Progenitor cell of endocrine pancreas (in vitro differentiated cells): ENCODE measurements at regions not wholly inside any gene's neighbourhood (a gene's known extent, or its start where the extent isn't known, plus 50 kb on each side); places are given as distances from the start of the nearest gene placed in this dataset.

Experiments
- DNase-seq: peaks from one replicate; pipeline ENCODE4 v3.0.0; 2021; ENCODE audit warnings: low spot score; ENCODE audit not compliant: unreplicated experiment
- H3K27ac Mint-ChIP-seq: 2 replicates; pipeline ENCODE4 v1.8.0; 2021; ENCODE audit warnings: mild to moderate bottlenecking, moderate library complexity, mixed read lengths
- H3K27me3 Mint-ChIP-seq: 2 replicates; pipeline ENCODE4 v1.8.0; 2021; ENCODE audit warnings: mixed read lengths
- H3K36me3 Mint-ChIP-seq: 2 replicates; pipeline ENCODE4 v1.8.0; 2022; ENCODE audit warnings: mixed read lengths; ENCODE audit not compliant: insufficient read depth
- H3K4me1 Mint-ChIP-seq: 2 replicates; pipeline ENCODE4 v1.8.0; 2021; ENCODE audit warnings: low read depth, mixed read lengths
- H3K4me3 Mint-ChIP-seq: 2 replicates; pipeline ENCODE4 v1.8.0; 2021; ENCODE audit warnings: low read depth, mild to moderate bottlenecking, moderate library complexity, mixed read lengths
- H3K9me3 Mint-ChIP-seq: 2 replicates; pipeline ENCODE4 v1.8.0; 2021; ENCODE audit warnings: low read depth, mixed read lengths
- TF ChIP-seq, protein P1 (sequence below): fragments of 200-600 bp; sonication (generic); IDR thresholded peaks from one replicate; pipeline ENCODE4 v1.5.0; 2021; ENCODE audit warnings: antibody characterized with exemption, mild to moderate bottlenecking; ENCODE audit not compliant: unreplicated experiment

DNA sequence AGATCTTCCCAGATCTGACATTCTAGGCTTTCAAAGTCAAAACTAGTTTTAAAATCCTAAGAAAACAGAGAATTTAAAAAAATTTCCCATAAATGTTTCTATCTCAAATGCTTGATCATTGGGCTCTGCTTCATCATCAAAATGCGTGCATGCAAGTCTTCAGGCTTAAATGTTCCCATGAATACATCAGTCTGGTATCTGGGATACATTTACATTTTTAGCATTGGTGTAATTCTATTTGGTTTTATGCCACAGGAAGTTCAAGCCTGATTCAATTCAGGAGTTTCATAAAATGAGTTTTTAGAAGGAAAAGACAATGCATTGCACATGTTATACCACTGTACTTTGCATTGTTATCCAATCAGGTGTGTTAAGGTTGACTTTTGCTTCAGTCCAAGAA is 336.4 kb downstream of the PCNX1 start:
- DNase-seq, result no peak
- no peak overlapping the region for H3K4me3 Mint-ChIP-seq
- peaks cover 18% of the 10 kb centered on the region for H3K4me1 Mint-ChIP-seq
- no peaks in the 10 kb centered on the region for H3K27me3 Mint-ChIP-seq
- TF ChIP-seq, protein P1, sequence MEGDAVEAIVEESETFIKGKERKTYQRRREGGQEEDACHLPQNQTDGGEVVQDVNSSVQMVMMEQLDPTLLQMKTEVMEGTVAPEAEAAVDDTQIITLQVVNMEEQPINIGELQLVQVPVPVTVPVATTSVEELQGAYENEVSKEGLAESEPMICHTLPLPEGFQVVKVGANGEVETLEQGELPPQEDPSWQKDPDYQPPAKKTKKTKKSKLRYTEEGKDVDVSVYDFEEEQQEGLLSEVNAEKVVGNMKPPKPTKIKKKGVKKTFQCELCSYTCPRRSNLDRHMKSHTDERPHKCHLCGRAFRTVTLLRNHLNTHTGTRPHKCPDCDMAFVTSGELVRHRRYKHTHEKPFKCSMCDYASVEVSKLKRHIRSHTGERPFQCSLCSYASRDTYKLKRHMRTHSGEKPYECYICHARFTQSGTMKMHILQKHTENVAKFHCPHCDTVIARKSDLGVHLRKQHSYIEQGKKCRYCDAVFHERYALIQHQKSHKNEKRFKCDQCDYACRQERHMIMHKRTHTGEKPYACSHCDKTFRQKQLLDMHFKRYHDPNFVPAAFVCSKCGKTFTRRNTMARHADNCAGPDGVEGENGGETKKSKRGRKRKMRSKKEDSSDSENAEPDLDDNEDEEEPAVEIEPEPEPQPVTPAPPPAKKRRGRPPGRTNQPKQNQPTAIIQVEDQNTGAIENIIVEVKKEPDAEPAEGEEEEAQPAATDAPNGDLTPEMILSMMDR, result no peak
- H3K9me3 Mint-ChIP-seq, result peaks cover 8% of the 10 kb centered on the region
- H3K36me3 Mint-ChIP-seq, result no peaks in the 10 kb centered on the region
- no peak overlapping the region for H3K27ac Mint-ChIP-seq

DNA sequence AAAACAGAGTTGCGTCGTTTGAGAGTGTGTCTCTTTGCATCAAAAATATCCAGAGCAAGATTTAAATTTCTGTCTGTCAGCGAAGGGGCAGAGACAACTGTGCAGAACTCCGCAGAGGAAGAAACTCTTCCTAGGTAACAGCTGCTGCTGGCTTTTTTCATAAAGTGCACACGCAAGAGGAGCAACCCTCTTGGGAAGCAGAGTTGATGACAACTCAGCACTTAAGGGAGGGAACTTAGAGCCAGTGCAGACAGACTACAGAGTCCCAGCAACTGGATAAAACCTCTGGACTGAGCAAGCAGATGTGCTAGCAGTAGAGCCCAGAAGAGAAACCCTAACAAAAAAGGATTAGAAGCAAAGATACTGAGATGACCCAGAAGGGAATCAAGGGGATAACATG is 337.1 kb downstream of the PCNX1 start:
- H3K9me3 Mint-ChIP-seq, result peaks cover 8% of the 10 kb centered on the region
- no peak for DNase-seq
- no peak overlapping the region for H3K4me3 Mint-ChIP-seq
- no peaks in the 10 kb centered on the region for H3K36me3 Mint-ChIP-seq
- no peak overlapping the region for H3K27ac Mint-ChIP-seq
- H3K4me1 Mint-ChIP-seq, result peaks cover 18% of the 10 kb centered on the region
- TF ChIP-seq, protein P1, result no peak
- H3K27me3 Mint-ChIP-seq, result no peaks in the 10 kb centered on the region

- H3K36me3 Mint-ChIP-seq, result no peaks in the 10 kb centered on the region
- no peak for DNase-seq
- no peaks in the 10 kb centered on the region for H3K27me3 Mint-ChIP-seq
- H3K4me3 Mint-ChIP-seq, result no peak overlapping the region
- H3K27ac Mint-ChIP-seq, result no peak overlapping the region
- peaks cover 18% of the 10 kb centered on the region for H3K4me1 Mint-ChIP-seq
- peaks cover 8% of the 10 kb centered on the region for H3K9me3 Mint-ChIP-seq
- TF ChIP-seq, protein P1, result no peak
Measured at GRCh38 chr14:71245659-71246361, 338.6 kb downstream of the PCNX1 start.

DNA sequence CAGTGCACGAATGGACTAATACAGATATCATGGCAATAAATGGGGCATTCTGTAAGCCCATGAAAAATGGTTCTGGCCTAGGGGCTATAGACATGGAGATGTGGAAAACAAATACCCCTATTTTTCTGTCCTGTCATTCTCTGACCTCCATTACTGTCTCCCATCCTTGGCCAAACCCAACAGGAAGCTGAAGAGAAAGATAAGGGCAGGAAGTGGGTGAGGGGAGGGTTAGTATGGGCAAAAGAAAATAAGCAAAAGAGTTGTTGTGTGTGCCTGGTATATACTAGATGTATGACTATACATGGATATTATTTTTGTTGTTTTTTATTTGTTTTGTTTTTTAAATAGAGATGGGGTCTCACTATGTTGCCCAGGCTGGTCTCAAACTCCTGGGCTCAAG is 339.3 kb downstream of the PCNX1 start:
- Mint-ChIP-seq H3K36me3 (no peaks in the 10 kb centered on the region), H3K27me3 (no peaks in the 10 kb centered on the region), H3K27ac (no peak overlapping the region), H3K4me3 (no peak overlapping the region), H3K9me3 (peaks cover 8% of the 10 kb centered on the region), H3K4me1 (peaks cover 11% of the 10 kb centered on the region)
- DNase-seq, result no peak
- TF ChIP-seq, protein P1, result no peak

- Mint-ChIP-seq H3K4me1 (peaks cover 5% of the 10 kb centered on the region), H3K4me3 (no peak overlapping the region), H3K36me3 (no peaks in the 10 kb centered on the region), H3K27ac (no peak overlapping the region), H3K27me3 (no peaks in the 10 kb centered on the region), H3K9me3 (peaks cover 8% of the 10 kb centered on the region)
- TF ChIP-seq, protein P1, result no peak
- no peak for DNase-seq
Measured at GRCh38 chr14:71247106-71247505, 339.8 kb downstream of the PCNX1 start.
